Stimulated activated CD4-positive, alpha-beta T cell treated with anti-CD3 and anti-CD28 coated beads, Interleukin-2, amount 100 ng/mL, for 48 hours (primary cell): ENCODE measurements at regions not wholly inside any gene's neighbourhood (a gene's known extent, or its start where the extent isn't known, plus 50 kb on each side); places are given as distances from the start of the nearest gene placed in this dataset.
"Not testable (repeated sequence)": the region's sequence is repeated elsewhere in the genome, so short reads cannot be mapped to it uniquely, and the experiment has no call there.

ENCODE experiments used
- DNase-seq, 2 donors: peaks; one replicate each; pipeline ENCODE4 v3.0.0-alpha.2; 2020

- peak in 1 of 2 donors; percentile 3 for DNase-seq
These were observed 121.6 kb upstream of the LGSN start for GRCh38 chr6:63441266-63441956.

DNA sequence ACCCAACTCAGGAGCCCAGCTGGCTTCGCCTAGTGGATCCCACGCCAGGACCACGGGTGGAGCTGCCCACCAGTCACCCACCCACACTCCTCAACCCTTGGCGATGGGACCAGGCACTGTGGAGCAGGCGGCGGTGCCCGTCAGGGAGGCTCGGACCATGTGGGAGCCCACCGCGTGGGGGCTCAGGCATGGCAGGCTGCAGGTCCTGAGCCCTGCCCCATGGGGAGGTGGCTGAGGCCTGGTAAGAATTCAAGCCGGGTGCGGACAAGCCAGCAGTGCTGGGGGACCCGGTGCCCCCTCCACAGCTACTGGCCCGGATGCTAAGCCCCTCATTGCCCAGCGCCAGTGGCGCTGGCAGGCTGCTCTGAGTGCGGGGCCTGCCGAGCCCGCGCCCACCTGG, 123.1 kb upstream of the LGSN start:
- DNase-seq = no peak

DNA sequence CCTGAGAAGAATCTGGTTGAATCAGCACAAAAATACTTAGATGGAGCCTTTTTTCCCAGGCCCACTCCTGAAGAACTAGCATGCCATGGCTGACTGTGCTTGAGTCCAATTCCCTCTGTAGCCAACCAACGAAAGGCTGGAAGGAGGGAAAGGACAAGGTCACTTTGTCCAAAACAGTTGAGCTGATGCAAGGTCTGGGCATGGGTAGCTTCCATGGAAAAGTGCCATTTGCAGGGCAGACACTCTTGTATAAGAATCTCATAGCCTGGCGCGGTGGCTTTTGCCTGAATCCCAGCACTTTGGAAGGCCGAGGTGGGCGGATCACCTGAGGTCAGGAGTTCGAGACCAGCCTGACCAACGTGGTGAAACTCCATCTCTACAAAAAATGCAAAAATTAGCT, 125.0 kb upstream of the LGSN start:
- no peak for DNase-seq

DNA sequence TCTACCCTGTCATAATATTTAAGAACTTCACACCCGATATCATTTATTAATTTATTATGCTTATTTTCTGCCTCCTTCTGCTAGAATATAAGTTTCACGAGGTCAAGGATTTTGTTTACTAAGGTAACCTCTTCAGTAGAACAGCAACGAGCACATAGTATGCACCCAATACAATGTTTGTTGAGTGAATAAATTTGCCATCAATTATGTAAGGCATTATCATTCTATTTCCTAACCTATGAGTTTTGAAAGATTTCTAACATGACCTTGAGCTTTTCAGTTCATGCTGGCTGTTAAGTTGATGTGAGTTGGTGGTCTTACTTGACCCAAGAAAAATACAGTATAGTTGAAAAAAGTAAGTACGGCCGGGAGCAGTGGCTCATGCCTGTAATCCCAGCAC, 125.9 kb upstream of the LOC128125822 start:
- no peak for DNase-seq

GRCh38 chr6:63447134-63447533, 125.1 kb upstream of the LOC128125822 start:
- DNase-seq = no peak

GRCh38 chr6:63448229-63448628, 124.1 kb upstream of the LOC128125822 start:
- DNase-seq = no peak

GRCh38 chr6:63449714-63450113, 122.6 kb upstream of the LOC128125822 start:
- no peak for DNase-seq

DNA sequence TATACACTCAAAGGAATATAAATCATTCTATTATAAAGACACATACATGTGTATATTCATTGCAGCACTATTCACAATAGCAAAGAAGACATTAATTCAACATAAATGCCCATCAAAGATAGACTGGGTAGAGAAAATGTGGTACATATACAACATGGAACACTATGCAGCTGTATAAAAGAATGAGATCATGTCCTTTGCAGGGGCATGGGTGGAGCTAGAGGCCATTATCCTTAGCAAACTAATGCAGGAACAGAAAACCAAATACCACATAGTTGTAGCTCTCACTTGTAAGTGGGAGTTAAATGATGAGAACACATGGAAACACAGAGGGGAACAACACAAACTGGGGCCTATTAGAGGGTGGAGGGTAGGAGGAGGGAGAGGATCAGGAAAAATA, 121.0 kb upstream of the LOC128125822 start:
- no peak for DNase-seq

- no peak for DNase-seq
These were observed 120.2 kb upstream of the LOC128125822 start for GRCh38 chr6:63452125-63452524.

DNA sequence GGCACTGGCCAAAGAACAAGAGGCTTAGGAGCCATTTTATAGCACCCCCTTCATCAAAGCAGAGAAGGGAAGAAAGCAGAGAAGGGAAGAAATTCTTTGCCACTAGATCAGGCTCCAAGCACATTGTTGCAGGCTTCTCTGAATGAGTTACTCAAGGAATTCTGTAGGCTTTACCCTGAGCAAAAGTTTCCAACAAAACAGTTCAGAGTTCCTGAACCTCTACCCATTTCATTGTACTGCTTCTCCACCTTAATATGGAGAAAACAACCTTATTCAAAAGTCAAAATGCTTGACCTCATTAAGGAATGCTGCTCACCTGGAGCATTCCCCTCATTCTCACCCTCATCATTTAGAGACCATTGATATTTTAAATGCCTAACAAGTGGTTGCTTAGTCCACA, 115.5 kb upstream of the LOC128125822 start:
- DNase-seq = no peak

DNA sequence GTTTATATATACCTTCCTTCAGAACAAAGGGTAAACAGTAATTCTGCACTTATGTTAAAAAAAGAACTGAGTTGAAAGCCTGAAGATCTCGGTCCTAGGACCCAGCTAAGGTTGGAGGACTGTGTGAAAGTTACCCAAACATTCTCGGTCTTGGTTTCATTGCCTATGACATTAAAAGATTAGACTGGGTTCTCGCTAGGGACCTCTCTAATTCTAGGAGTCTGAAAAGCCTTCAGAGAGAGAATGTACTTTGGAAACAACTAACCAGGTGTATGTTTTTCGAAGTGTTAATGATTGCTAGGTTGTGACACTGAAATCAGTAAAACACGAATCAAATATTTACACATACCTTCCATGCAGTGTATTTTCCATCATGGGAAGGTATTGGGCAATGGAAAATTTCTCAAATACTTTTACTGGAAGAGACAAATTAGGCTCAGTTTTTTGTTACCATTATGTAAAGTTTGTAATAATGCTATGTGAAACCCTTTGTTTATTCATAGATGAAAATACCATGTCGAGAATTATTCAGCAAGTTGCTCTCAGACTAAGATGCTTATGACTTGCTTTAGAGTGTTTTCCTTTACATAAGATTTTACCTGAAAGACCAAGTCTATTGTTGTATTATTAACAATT, 113.7 kb upstream of the LOC128125822 start:
- DNase-seq = no peak

DNA sequence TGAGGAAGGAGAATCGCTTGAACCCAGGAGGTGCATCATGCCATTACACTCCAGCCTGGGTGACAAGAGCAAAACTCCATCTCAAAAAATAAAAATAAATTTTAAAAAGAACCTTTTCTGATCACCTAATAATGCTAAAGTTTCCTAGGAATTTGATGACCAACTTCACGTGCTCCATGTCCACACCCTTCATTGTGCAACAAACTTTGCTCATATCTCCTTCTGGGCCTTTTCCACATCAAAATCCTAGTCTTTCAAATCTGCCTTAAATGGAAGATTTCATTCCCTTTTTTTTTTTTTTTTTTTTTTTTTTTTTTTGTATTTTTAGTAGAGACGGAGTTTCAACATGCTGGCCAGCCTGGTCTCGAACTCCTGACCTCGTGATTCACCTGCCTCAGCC, 112.5 kb upstream of the LOC128125822 start:
- DNase-seq = no peak

GRCh38 chr6:63460971-63461370, 111.3 kb upstream of the LOC128125822 start:
- no peak for DNase-seq

DNA sequence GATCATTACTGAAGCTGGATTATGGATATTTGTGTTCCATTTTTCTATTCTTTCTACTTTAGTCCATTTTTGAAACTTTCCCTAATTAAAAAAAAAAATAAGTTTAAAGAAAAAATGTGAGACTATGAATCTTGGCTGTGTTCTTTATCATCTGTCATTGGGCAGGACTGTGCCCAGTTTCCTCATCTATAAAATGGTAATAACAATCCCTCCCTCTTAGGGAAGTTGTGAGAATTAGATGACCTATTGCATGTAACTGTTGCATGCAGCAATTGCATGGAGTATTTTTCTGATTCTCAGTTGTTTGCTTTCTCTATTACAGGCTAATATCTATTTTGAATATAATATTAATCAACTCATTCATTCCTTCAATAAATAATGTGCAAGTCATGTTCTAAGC, 108.2 kb upstream of the LOC128125822 start:
- DNase-seq = no peak

DNA sequence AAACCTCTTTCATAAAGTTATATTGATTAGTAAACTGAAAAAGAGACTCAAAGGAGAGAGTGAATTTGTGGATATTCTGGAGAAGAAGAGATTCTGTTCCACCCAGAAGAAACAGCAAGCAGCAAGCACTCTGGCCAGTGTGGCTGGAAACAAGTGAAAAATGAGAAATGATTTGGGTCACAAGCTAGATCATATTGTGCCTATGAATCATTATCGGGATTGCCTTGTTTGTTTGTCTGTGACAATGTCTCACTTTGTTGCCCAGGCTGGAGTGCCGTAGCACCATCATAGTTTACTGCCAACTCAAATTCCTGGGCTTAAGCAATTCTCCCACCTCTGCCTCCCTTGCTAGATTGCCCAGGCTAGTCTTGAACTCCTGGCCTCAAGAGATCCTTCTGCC, 106.5 kb upstream of the LOC128125822 start:
- no peak for DNase-seq

GRCh38 chr6:63466242-63466733, 106.0 kb upstream of the LOC128125822 start:
- DNase-seq = no peak

- no peak for DNase-seq
These were observed 104.9 kb upstream of the LOC128125822 start for GRCh38 chr6:63467247-63467954.

GRCh38 chr6:63471145-63471544, 101.1 kb upstream of the LOC128125822 start:
- not testable (repeated sequence) for DNase-seq

GRCh38 chr6:63471654-63472053, 100.6 kb upstream of the LOC128125822 start:
- DNase-seq = no peak

GRCh38 chr6:63475707-63476106, 96.6 kb upstream of the LOC128125822 start:
- DNase-seq = no peak

GRCh38 chr6:63476302-63476701, 96.0 kb upstream of the LOC128125822 start:
- no peak for DNase-seq

DNA sequence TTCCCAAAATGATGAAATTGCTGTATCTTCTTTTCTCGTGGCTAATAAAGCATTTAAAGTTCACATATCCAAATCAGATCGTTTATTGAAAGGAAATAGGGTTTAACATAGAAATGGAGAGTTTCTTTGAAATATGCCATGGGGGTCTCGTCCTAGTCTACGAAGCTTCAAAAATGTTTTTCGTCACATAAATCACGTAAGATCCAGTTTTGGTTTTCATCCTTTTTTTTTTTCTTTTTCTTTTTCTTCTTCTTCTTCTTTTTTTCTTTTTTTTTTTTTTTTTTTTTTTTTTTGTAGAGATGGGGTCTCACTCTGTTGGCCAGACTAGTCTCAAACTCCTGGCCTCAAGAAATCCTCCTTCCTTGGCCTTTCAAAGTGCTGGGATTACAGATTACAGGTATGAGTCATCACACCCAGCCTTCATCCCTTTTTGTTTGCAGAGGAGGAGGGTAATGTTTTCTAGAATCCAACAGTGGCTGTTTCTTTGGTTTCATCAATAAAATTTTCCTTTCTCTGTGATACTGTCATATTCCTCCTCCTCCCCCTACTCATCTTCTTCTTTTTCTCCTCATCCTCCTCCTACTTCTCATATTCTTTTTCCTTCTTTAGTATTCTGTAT, 94.7 kb upstream of the LOC128125822 start:
- no peak for DNase-seq

- no peak for DNase-seq
These were observed 93.5 kb upstream of the LOC128125822 start for GRCh38 chr6:63478734-63479133.

- no peak for DNase-seq
These were observed 86.1 kb upstream of the LOC128125822 start for GRCh38 chr6:63486196-63486595.
